ENCODE measurements at regions not wholly inside any gene's neighbourhood (a gene's known extent, or its start where the extent isn't known, plus 50 kb on each side); places are given as distances from the start of the nearest gene placed in this dataset.

GRCh38 chr19:31733591-31733990 is 384.4 kb upstream of the TSHZ3 start:
- H3K4me3 ChIP-seq (ENCODE audit: insufficient read depth, low read depth, low read length) = no peak overlapping the region
- H3K23ac ChIP-seq (ENCODE audit: low read depth, low read length) = no peak overlapping the region
- H4K8ac ChIP-seq (ENCODE audit: low read depth in 2 of 2, low read length in 2 of 2) = no peak overlapping the region
- ChIA-PET CTCF (no interaction called here), POLR2A (ENCODE audit: unreplicated experiment) (no interaction called here)
- no peak overlapping the region for H2BK20ac ChIP-seq (ENCODE audit: low read depth, low read length)
- H3K4me2 ChIP-seq (ENCODE audit: low read depth, low read length) = no peak overlapping the region
- intact Hi-C loops (cut with micrococcal nuclease) (no loop called here), dilution Hi-C loops (cut with HindIII; ENCODE audit: low sequenced_read_pairs, unreplicated experiment) (no loop called here), in situ Hi-C loops (cut with MboI; ENCODE audit: low sequenced_read_pairs) (no loop called here)
- no peak overlapping the region for H2BK5ac ChIP-seq (ENCODE audit: low read depth, low read length, poor library complexity, severe bottlenecking)
- H3K4ac ChIP-seq (ENCODE audit: low read depth, low read length) = no peak overlapping the region
- H4K5ac ChIP-seq (ENCODE audit: low read depth, low read length) = no peak overlapping the region
- no peak overlapping the region for H2BK15ac ChIP-seq (ENCODE audit: low read depth, low read length)
- no peak for DNase-seq
- no peak overlapping the region for H2AFZ ChIP-seq (replicated peaks; ENCODE audit: low read length, poor library complexity)
- no peak for TF ChIP-seq MXI1 (IDR thresholded peaks at IDR 0.05; ENCODE audit: borderline replicate concordance, low read depth, low read length)
- no peak for TF ChIP-seq RFX5 (IDR thresholded peaks at IDR 0.05; ENCODE audit: low read depth, low read length)
- TF ChIP-seq POLR2A (IDR thresholded peaks at IDR 0.05; ENCODE audit: low read depth, low read length) = no peak
- TF ChIP-seq SMC3 (IDR thresholded peaks at IDR 0.05; ENCODE audit: low read depth, low read length) = no peak
- no peak for TF ChIP-seq ELK1 (IDR thresholded peaks at IDR 0.05; ENCODE audit: borderline replicate concordance, low read depth, low read length)
- TF ChIP-seq RAD21 (IDR thresholded peaks at IDR 0.05; ENCODE audit: low read length) = no peak
- TF ChIP-seq MAFK (IDR thresholded peaks at IDR 0.05; ENCODE audit: low read depth, low read length) = no peak
- TF ChIP-seq CEBPB (IDR thresholded peaks at IDR 0.05; ENCODE audit: low read depth, low read length) = no peak
- no peaks in the 10 kb centered on the region for H3K9me1 ChIP-seq (ENCODE audit: insufficient read depth, low read length)
- H3K27me3 ChIP-seq (ENCODE audit: control insufficient read depth, insufficient read depth, low read length) = no peaks in the 10 kb centered on the region; the same call in 1 of the 2 replicates
- no peak overlapping the region for H2AK9ac ChIP-seq (replicated peaks; ENCODE audit: low read depth, low read length, poor library complexity)
- H3K14ac ChIP-seq (replicated peaks; ENCODE audit: low read depth, low read length) = no peak overlapping the region
- BruUV-seq (replicated peaks) = no TSS peak
- H4K20me1 ChIP-seq (ENCODE audit: insufficient read depth, low read length) = no peaks in the 10 kb centered on the region
- H3K9ac ChIP-seq (ENCODE audit: low read depth, low read length) = no peak overlapping the region
- H3K79me1 ChIP-seq (ENCODE audit: low read depth in 1 of 2, low read length in 2 of 2) = no peaks in the 10 kb centered on the region
- H3K36me3 ChIP-seq (ENCODE audit: control insufficient read depth, insufficient read depth, low read length) = no peaks in the 10 kb centered on the region
- ATAC-seq (ENCODE audit: low read depth) = no peak
- no peaks in the 10 kb centered on the region for H3K4me1 ChIP-seq (ENCODE audit: control insufficient read depth, insufficient read depth, low read length)
- H2BK120ac ChIP-seq (ENCODE audit: low read depth, low read length) = no peak overlapping the region
- H3K18ac ChIP-seq (ENCODE audit: low read depth, low read length) = no peak overlapping the region
- peaks cover 4% of the 10 kb centered on the region; the same call in 1 of the 2 replicates for H3K9me3 ChIP-seq (ENCODE audit: control insufficient read depth, insufficient read depth, low read length)
- no peak overlapping the region for H4K91ac ChIP-seq (ENCODE audit: insufficient read depth, low read depth, low read length)
- 50% methylated on average over 3 of the region's 8 CpGs; no CpG with 5 or more reads in 1 of the 2 experiments for WGBS, 2 experiments (ENCODE audit: extremely low coverage in 2 of 2, insufficient read length in 1 of 2)
- H3K56ac ChIP-seq (ENCODE audit: extremely low read depth, insufficient read depth, low read length) = no peak overlapping the region
- H2AK5ac ChIP-seq (ENCODE audit: low read depth, low read length) = no peak overlapping the region
- H3K27ac ChIP-seq (ENCODE audit: insufficient read depth, low read length) = no peak overlapping the region

All from IMR-90 (cell line).